ENCODE measurements at regions not wholly inside any gene's neighbourhood (a gene's known extent, or its start where the extent isn't known, plus 50 kb on each side); places are given as distances from the start of the nearest gene placed in this dataset.

GRCh38 chr6:6826095-6826901 is 237.8 kb downstream of the LY86 start (continued):
- TF ChIP-seq BCOR (IDR thresholded peaks at IDR 0.05), result no peak
- no peak for TF ChIP-seq IFI16 (CRISPR knock-in tag; IDR thresholded peaks at IDR 0.05)
- no peak for TF ChIP-seq MGA (IDR thresholded peaks at IDR 0.05)
- TF ChIP-seq NFATC3 (IDR thresholded peaks at IDR 0.05), result no peak
- TF ChIP-seq FOSL1 (tag; conservative IDR thresholded peaks at IDR 0.05), result no peak
- TF ChIP-seq ZBED1 (IDR thresholded peaks at IDR 0.05), result no peak
- TF ChIP-seq ZNF280B (CRISPR knock-in tag; IDR thresholded peaks at IDR 0.05), result no peak
- TF ChIP-seq E2F6 (IDR thresholded peaks at IDR 0.05; ENCODE audit: borderline replicate concordance in 1 of 2, extremely low read depth in 1 of 2, insufficient read depth in 1 of 2, insufficient read length in 1 of 2, low read depth in 1 of 2, low read length in 1 of 2, poor library complexity in 1 of 2, severe bottlenecking in 1 of 2), result peak in 1 of 2 experiments; percentile 25
- no peak for TF ChIP-seq MCM3 (IDR thresholded peaks at IDR 0.05)
- no peak for TF ChIP-seq ZNF165 (CRISPR knock-in tag; IDR thresholded peaks at IDR 0.05; ENCODE audit: borderline replicate concordance)
- TF ChIP-seq USF1 (CRISPR knock-in tag; IDR thresholded peaks at IDR 0.05), result peak; percentile 45; the same call in 1 of the 2 replicates
- TF ChIP-seq TCF7L2 (IDR thresholded peaks at IDR 0.05; ENCODE audit: low read depth, low read length), result no peak
- no peak for TF ChIP-seq PTBP1 (IDR thresholded peaks at IDR 0.05; ENCODE audit: low read depth, low read length)
- no peak for TF ChIP-seq ZNF140 (CRISPR knock-in tag; IDR thresholded peaks at IDR 0.05)

All from K562 (cell line).